Neural cell (in vitro differentiated cells): ENCODE measurements at regions not wholly inside any gene's neighbourhood (a gene's known extent, or its start where the extent isn't known, plus 50 kb on each side); places are given as distances from the start of the nearest gene placed in this dataset.

Source experiments
- CTCF ChIP-seq: fragments of 450-650 bp; IDR thresholded peaks from 2 replicates; pipeline ENCODE4 v1.5.1; 2014; ENCODE audit warnings: antibody characterized with exemption, mild to moderate bottlenecking, moderate library complexity; ENCODE audit not compliant: poor library complexity, severe bottlenecking
- EP300 ChIP-seq: fragments of 450-650 bp; conservative IDR thresholded peaks from 2 replicates; pipeline ENCODE4 v1.6.1; 2014; ENCODE audit warnings: antibody characterized with exemption, mild to moderate bottlenecking, moderate library complexity; ENCODE audit not compliant: poor library complexity, severe bottlenecking
- EZH2 ChIP-seq: fragments of 200-600, 300-800 bp; shearing (Covaris generic), sonication (generic); IDR thresholded peaks from 2 replicates; pipeline ENCODE4 v1.6.1; 2014; ENCODE audit warnings: antibody characterized with exemption, low read length, borderline replicate concordance, mild to moderate bottlenecking; ENCODE audit not compliant: insufficient read depth, poor library complexity, severe bottlenecking

GRCh38 chr18:73717570-73717969, 430.1 kb downstream of the FBXO15 start:
- TF ChIP-seq EP300 (no peak), CTCF (no peak), EZH2 (no peak)
